RPMI8226 (cell line): ENCODE measurements at regions not wholly inside any gene's neighbourhood (a gene's known extent, or its start where the extent isn't known, plus 50 kb on each side); places are given as distances from the start of the nearest gene placed in this dataset.

ENCODE experiments used
- DNase-seq: peaks from one replicate; pipeline ENCODE4 v3.0.0-alpha.2; 2015

- DNase-seq, result no peak
Measured at GRCh38 chr11:113634940-113635575, 71.0 kb downstream of the TMPRSS5 start.

DNA sequence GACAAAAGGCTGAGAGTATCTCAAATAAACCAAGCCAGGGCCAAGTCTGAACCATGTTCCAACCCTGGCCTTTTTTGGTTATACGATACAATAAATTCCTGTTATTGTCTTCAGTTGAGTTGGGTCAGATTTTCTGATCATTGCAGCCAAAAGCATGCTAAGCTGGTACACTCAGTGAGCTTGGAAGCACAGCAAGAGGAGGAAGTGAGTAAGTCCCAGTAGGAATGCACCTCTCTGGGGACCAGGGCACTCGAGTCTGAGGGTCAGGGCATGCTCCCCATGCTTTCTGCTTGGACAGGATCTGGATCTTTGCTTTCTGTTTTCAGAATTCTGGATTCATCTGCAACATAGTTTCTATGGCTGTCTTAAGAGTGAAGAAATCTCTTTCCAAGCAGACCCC is 73.1 kb downstream of the TMPRSS5 start:
- DNase-seq, result no peak

DNA sequence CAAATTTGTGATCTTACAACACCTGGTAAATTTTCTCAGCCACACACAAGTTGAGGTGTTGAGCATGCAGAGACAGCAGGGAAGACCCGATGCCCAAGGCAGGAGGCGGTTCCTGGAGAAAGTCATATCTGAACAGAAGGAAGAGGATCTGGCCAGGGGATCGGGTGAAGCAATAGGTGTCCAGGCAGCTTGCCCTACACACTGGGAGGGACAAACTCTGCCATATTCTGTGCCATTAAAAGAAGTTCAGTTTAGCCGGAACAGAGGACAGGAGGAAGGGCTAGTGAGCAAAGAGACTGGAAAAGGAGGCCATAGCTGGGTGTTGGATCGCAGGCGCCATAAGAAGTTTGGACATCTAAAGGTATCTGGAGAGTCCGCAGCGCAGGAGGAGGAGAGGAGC is 76.5 kb downstream of the TMPRSS5 start:
- DNase-seq, result no peak

DNA sequence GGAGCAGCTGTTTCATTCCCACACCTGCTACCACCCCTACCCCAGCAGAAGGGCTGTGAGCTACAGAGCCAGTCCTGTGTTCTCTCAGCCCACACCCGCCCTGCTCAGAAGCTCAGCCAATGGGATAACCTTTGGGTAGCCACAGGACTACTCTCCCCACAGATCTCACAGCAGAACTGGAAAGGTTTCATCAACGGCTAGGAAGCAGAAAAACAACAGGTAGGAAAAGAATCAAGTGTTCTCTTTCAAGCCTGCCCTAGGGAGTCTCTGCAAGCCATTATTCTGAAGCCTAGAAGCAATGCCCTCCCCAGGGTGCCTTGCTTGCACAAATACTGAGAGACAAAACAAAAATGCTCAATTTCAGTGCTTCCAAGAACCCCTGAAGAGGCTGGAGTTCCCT is 77.2 kb downstream of the TMPRSS5 start:
- no peak for DNase-seq

DNA sequence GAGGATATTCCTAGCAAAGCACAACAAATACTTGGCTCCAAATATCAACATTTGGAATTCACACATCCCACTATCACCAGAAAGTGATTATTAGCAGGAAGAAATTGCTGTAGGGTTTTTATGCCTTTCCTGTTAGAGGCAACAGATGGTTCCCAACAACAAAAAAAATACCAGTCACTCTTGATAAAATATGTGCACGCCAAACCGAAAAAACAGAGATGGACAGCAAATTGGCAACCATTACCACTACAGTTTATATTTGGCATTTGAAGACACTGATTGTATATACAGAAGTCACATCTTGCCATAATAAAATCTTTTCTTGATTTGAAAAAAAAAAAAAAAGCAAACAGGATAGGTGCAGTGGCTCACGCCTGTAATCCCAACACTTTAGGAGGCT is 78.2 kb downstream of the TMPRSS5 start:
- DNase-seq, result no peak

- no peak for DNase-seq
Measured at GRCh38 chr11:113627297-113627696, 78.8 kb downstream of the TMPRSS5 start.

DNA sequence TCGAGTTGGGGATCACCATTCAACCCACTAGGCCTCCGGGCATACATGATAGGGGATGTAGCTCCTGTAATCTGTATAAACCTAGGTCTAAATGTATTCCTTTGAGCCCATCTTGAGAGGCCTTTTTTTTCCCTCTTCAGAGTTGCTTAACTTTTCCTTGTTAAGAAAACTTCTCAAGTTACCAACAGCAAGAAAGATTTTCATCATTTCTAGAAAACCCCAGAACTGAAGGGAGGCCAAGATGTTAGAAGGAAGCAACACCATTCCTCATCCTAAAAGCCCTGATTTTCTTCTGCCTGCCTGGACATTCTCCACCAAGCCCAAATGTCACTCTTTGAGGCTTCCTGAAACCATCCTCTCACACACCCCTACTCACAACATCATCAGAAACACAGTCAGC is 79.4 kb downstream of the TMPRSS5 start:
- no peak for DNase-seq

- no peak for DNase-seq
Measured at GRCh38 chr11:113623114-113623513, 83.0 kb downstream of the TMPRSS5 start.

DNA sequence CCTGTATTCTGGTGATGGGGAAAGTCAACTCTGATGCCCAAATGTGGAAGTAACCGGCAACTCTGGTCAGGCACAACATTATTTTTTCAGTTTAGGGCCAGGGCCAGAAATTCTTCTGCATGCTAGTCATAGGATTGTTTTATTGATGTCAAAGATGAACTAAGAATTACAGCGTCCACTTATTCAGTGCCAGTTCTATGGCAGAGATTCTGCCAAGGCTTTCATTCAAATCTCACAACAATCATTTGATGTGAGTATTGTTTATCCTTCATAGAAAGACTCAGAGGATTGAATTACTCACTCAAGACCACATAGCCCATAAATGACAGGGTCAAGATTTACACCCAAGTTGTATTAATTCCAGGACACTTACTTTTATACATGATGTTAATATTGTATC is 87.7 kb downstream of the TMPRSS5 start:
- no peak for DNase-seq

DNA sequence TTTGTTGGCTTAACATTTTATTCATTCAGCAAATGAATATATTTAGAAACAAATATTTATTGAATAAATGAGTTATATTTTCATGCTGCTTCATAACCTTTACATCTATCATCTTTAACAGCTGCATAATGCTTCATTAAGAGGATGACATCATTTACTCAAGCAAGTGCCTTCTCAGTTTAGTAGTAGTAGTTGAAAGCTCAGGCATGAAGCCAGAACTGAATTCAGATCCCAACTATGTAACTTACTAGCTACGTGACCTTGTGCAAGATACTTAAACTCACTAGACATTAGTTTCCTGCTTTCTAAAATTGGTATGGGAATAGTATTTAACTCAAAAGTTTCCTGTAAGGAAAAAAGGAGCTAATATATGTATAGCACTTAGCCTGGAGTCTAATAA is 90.3 kb downstream of the TMPRSS5 start:
- DNase-seq, result no peak

DNA sequence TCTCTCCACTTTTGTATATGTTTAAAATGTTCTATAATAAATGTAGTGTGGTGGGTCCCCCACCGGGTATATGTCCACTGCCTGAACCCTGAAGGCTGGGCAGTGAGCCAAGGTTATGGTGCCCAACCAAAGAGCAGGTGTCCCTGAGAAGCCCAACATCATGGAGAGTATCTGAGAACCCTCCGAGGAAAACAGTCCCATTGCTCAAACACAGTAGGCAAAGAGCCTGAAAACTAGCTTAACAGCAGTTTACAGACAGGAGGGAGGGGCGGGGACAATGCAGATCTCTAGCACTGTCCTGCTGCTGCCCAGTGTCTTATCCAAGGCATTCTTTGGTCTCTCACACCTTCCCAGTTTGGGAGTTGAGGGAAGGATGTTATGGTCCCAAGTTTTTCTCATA is 91.0 kb downstream of the TMPRSS5 start:
- no peak for DNase-seq

- no peak for DNase-seq
Measured at GRCh38 chr11:113614097-113614496, 92.0 kb downstream of the TMPRSS5 start.

DNA sequence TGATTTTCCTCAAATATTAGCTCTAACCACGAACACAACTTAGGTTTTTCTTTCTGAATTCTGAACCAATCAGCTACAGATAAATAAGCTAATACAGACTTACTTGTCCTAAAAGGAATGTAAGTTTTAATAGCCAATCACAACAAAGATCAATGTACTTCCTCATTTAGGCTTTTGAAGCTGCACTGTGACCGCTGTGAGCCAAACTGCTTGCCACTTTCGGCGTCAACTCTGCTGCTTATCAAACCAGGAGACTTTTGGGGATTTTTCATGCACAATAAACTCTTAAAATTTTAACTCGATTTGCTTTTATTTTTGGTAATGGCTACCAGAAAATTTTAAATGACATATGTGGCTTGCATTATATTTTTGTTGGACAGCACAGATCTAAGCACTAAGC is 92.5 kb downstream of the TMPRSS5 start:
- no peak for DNase-seq

DNA sequence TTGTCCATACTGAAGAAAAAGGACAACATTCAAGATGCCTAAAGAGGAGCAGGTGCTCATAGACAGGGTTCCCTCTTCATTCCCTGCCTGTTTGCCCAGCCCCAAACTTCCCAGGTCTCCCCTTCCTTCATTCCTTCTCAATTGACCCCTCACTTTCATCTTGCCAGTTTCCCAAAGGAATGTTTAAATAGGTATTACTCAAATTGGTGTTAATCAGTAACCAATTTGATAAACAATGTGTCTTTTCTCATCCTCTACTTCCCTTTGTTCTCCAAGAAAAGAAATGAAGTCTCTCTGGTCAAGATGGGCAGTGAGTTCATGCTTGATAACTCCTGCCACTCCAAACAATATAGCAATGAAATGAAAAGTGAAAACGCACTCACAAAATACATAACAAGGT is 101.9 kb downstream of the TMPRSS5 start:
- DNase-seq, result no peak

DNA sequence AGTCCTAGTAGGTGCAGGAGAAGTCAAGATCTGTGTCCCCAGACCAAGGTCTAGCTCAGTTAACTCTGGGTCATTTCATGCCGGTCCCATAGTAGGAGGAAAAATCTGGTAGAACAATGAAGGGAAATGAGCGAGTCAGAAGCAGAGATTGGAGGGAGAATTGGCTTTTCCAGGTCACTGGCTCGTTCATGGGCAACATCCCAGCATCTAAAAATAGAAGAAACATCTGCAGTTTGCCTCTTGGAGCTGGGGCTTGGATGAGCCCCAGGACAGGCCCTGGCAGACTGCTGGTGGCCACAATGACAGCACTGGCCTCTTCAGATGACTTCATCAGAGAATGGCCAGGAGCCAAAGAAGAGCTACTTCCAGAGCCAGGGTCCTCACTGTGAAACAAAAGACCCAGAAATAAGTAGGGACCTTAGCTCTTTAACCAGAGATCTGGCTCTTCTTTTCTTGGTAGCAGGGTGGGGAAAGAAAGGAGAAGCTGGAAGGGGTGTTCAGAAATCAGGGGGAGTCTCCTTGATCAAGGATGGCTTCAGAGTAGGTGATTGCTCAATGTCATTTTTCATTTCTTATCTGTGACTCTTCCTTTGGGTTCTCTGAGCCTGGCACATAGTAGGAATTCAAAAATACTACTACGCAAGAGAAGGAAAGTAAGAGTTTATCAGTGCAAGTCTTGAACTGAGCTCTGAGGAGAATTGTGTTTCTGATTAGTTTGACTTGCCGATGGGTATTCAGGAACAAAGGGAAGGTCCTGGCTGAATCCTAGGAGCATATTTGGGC is 102.6 kb downstream of the TMPRSS5 start:
- no peak for DNase-seq

GRCh38 chr11:113602483-113602882 is 103.6 kb downstream of the TMPRSS5 start:
- no peak for DNase-seq

DNA sequence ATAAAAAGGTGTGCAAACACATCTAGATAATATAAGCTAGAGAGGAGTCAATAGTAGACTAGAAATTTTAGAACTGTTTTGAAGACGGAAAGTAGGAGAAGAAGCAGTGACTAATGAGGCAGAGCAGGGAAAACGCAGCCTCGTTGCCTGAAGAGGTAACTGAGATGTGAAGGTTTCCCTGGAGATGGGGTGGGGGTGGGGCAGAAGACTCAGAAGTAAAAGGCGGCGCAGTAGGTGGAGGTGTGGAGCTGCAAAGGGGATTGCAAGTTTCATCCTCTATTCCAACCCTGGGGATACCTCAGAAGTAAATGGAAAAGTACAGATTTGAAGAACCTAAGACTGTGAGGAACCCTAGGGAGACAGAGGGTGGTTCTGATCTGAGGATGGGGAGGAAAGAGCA is 109.5 kb downstream of the TMPRSS5 start:
- DNase-seq, result no peak

- DNase-seq, result no peak
Measured at GRCh38 chr11:113595810-113596594, 110.1 kb downstream of the TMPRSS5 start.

DNA sequence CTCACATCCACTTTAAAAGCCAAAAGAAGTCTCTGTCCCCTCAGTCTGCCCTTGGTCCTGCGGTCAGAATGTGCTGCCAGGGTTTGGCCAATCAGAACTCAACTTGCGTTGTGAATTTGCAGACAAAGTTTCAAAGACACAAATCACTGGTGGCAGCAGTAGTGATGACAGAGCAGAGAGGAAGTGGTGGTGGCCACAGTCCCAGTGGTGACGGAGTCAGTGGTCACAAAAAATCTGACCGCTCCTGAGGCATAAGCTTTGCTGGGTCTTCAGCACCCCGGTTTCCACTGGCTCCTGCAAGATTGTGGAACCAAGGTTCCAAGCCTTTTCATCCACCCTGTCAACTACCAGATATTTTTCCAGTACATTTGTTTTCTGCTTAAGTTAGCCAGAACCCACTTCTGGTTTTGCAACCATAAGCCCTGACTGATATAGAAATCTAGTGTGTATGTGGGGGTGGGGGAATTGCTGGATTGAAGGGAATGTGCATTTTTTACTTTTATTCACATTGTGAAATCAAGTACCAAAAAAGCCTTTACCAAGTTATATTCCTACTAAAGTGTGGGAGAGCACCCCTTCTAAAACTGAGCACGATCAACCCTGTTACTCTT is 112.3 kb downstream of the TMPRSS5 start:
- no peak for DNase-seq

- DNase-seq, result no peak
Measured at GRCh38 chr11:113591117-113591516, 115.0 kb downstream of the TMPRSS5 start.

- DNase-seq, result no peak
Measured at GRCh38 chr11:113587308-113587739, 112.1 kb upstream of the DRD2 start.

DNA sequence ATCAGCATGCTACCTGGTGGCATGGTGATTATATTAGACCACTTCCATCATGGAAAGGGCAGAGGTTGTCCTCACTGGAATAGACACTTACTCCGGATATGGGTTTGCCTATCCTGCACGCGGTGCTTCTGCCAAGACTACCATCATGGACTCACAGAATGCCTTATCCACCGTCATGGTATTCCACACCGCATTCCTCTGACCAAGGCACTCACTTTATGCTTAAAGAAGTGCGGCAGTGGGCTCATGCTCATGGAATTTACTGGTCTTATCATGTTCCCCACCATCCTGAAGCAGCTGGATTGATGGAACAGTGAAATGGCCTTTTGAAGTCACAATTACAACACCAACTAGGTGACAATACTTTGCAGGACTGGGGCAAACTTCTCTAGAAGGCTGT is 109.2 kb upstream of the DRD2 start:
- no peak for DNase-seq

DNA sequence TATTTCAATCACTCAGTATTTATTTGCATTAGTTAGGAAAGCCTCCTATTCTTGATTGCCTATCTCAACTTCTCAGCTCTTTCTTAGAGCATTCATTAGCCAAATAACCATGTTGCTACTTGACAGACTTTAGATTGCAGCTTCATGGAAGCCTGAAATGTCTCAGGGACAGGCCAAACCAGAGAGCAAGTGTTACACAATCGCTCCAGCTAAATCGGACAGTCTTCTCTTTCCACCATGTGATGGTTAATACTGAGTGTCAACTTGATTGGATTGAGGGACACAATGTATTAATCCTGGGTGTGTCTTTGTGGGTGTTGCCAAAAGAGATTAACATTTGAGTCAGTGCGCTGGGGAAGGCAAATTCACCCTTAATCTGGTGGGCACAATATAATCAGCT is 106.5 kb upstream of the DRD2 start:
- DNase-seq, result no peak
